PFSK-1 (cell line): ENCODE measurements at regions not wholly inside any gene's neighbourhood (a gene's known extent, or its start where the extent isn't known, plus 50 kb on each side); places are given as distances from the start of the nearest gene placed in this dataset.

Experiments used
- FOXP2 ChIP-seq: optimal IDR thresholded peaks from 2 replicates; pipeline ENCODE3; 2011; ENCODE audit warnings: borderline replicate concordance, control low read depth, inconsistent platforms; ENCODE audit not compliant: insufficient read depth; ENCODE audit errors: extremely low read length, extremely low read depth
- POLR2AphosphoS5 ChIP-seq: IDR thresholded peaks from 2 replicates; pipeline ENCODE4 v1.6.1; 2012; ENCODE audit warnings: low read depth, mild to moderate bottlenecking, control low read depth, low read length, moderate library complexity
- REST ChIP-seq, 2 experiments: IDR thresholded peaks; 2 replicates each; pipeline versions ENCODE4 v1.6.1 to v1.8.0; 2011 to 2012; ENCODE audit warnings: low read depth in 2 of 2, low read length in 2 of 2, control low read depth in 1 of 2, inconsistent platforms in 1 of 2, mild to moderate bottlenecking in 1 of 2, moderate library complexity in 1 of 2; ENCODE audit not compliant: insufficient read depth in 1 of 2
- SIN3A ChIP-seq: IDR thresholded peaks from 2 replicates; pipeline ENCODE4 v1.6.1; 2012; ENCODE audit warnings: mild to moderate bottlenecking, low read length, moderate library complexity, borderline replicate concordance; ENCODE audit not compliant: insufficient read depth
- TAF1 ChIP-seq: IDR thresholded peaks from 2 replicates; pipeline ENCODE4 v1.6.1; 2012; ENCODE audit warnings: low read length, control low read depth, borderline replicate concordance; ENCODE audit not compliant: insufficient read depth

GRCh38 chr5:18749763-18750162 lies 1115.5 kb downstream of the TAF11L14 start:
- TF ChIP-seq POLR2AphosphoS5 (no peak), REST (IDR thresholded peaks at IDR 0.05; ENCODE audit: insufficient read depth in 1 of 2, low read depth in 2 of 2, low read length in 2 of 2) (no peak), FOXP2 (no peak), TAF1 (no peak), SIN3A (no peak)

- TF ChIP-seq SIN3A (no peak), REST (IDR thresholded peaks at IDR 0.05; ENCODE audit: insufficient read depth in 1 of 2, low read depth in 2 of 2, low read length in 2 of 2) (no peak), FOXP2 (no peak), TAF1 (no peak), POLR2AphosphoS5 (no peak)
These were observed 1118.1 kb downstream of the TAF11L14 start for GRCh38 chr5:18752317-18752716.

GRCh38 chr5:18754201-18754600 lies 1119.9 kb downstream of the TAF11L14 start:
- TF ChIP-seq FOXP2: no peak

DNA sequence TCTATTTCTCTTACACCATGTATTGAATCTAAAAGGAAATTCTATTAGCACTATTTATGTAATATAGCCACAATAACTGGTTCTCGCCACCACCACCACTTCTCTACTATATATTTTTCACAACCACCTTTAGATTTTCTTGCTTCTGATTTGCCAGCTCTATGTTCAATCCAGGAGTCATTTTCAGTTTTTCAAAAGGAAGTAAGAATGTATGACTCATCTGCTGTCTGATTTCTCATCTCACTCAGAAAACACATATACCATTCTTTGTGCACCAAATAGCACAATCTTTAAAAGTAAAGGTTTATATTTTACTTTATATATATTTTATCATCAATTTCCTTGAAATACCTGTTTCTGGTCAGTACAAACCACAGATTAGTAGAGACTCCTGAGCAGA lies 1127.5 kb downstream of the TAF11L14 start:
- TF ChIP-seq REST (IDR thresholded peaks at IDR 0.05; ENCODE audit: insufficient read depth in 1 of 2, low read depth in 2 of 2, low read length in 2 of 2): no peak
- TF ChIP-seq POLR2AphosphoS5: no peak
- no peak for TF ChIP-seq FOXP2
- no peak for TF ChIP-seq SIN3A
- no peak for TF ChIP-seq TAF1

GRCh38 chr5:18764161-18764560 lies 1129.9 kb downstream of the TAF11L14 start:
- TF ChIP-seq POLR2AphosphoS5: no peak
- no peak for TF ChIP-seq SIN3A
- TF ChIP-seq TAF1: no peak
- no peak for TF ChIP-seq REST (IDR thresholded peaks at IDR 0.05; ENCODE audit: insufficient read depth in 1 of 2, low read depth in 2 of 2, low read length in 2 of 2)
- no peak for TF ChIP-seq FOXP2

GRCh38 chr5:18765304-18765703 lies 1131.0 kb downstream of the TAF11L14 start:
- no peak for TF ChIP-seq POLR2AphosphoS5
- no peak for TF ChIP-seq REST (IDR thresholded peaks at IDR 0.05; ENCODE audit: insufficient read depth in 1 of 2, low read depth in 2 of 2, low read length in 2 of 2)
- TF ChIP-seq SIN3A: no peak
- TF ChIP-seq TAF1: no peak
